COLO829 (cell line): ENCODE measurements at regions not wholly inside any gene's neighbourhood (a gene's known extent, or its start where the extent isn't known, plus 50 kb on each side); places are given as distances from the start of the nearest gene placed in this dataset.

Experiments used
- DNase-seq: peaks from one replicate; pipeline ENCODE4 v3.0.0; 2012; ENCODE audit warnings: low spot score

GRCh38 chr1:239795304-239795703 lies 296.4 kb upstream of the FMN2 start:
- no peak for DNase-seq

GRCh38 chr1:239799617-239800016 lies 292.1 kb upstream of the FMN2 start:
- no peak for DNase-seq

- no peak for DNase-seq
Measured at GRCh38 chr1:239800861-239801260, 290.8 kb upstream of the FMN2 start.

GRCh38 chr1:239802275-239802674 lies 289.4 kb upstream of the FMN2 start:
- no peak for DNase-seq

- DNase-seq: no peak
Measured at GRCh38 chr1:239803781-239804180, 287.9 kb upstream of the FMN2 start.

GRCh38 chr1:239804266-239804665 lies 287.4 kb upstream of the FMN2 start:
- no peak for DNase-seq

GRCh38 chr1:239805042-239805441 lies 286.6 kb upstream of the FMN2 start:
- DNase-seq: no peak

DNA sequence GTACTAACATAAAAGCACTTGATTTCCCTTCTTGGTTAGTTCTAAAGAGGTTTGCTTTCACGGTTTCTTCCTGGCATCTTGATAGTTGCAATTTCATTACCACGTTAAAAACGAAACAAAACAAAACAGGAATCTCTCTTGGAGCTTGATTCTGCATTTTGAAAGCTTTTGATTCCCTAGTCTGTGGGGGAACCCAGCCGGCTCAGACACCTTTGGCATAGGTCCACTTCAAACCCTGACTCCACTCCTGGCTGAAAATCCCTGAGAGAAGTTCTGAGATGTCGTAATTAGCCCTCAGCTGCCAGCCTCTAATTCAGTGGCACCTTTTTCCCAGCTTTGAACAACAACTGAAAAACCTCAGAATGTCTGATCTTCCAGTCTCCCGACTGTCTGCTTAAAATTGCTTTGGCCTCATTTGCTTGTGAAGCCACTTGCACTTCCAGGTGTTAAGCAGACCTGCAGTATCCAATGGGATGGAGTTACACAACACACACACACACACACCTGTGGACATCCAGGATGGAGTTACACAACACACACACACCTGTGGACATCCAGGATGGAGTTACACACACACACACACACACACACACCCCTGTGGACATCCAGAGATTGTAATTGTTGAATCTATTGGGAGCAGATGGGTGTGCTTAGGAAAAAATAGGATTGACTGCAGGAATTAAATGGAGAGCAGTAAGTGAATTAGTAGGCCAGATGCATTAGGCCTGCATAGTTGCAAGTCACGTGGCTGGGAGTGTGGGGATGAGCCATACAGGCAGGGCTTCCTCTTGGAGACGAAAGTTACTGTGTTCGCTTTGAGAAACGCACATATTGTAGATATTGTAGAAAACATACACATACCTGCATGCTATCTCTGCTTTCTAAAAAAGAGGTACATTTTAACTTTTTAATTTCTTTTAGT lies 285.6 kb upstream of the FMN2 start:
- DNase-seq: no peak

DNA sequence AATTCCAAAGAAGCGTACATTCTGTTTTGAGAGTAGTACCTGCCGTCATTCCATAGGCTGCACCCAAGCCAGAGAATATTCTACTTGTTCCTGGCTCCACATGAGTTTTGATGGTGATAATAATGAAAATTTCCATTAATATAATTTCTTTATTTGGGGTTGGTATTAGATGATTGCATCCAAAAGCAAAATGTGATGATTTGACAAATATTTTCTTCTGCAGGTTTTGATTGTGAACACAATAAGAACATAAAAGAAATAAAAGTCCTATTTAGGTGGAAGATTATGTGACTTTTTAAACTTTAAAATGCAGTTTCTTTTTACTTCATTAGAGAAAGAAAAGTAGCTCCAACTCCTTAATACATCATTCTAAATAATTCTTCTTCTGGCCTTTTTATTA lies 284.8 kb upstream of the FMN2 start:
- DNase-seq: no peak

GRCh38 chr1:239807361-239807760 lies 284.3 kb upstream of the FMN2 start:
- no peak for DNase-seq

DNA sequence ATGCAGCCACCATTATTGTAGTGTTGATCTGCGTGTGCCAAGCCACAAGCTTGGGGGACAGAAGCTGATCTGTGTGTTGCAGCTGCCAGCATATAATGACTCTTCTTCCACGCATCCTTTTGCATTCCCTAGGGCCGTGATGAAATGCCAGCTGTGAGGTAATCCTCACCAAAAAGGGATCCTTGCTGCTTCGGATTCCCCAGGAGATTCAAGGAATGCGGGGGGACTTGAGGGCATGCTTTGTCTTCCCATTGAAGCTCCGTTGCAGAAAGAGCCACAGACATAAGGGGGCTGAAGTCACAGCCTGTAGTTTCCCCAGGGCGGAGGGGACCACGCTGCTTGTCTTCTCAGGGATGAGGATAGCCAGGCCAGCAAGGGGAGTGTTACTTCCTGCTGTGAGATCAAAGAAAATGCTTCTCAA lies 281.6 kb upstream of the FMN2 start:
- DNase-seq: no peak

DNA sequence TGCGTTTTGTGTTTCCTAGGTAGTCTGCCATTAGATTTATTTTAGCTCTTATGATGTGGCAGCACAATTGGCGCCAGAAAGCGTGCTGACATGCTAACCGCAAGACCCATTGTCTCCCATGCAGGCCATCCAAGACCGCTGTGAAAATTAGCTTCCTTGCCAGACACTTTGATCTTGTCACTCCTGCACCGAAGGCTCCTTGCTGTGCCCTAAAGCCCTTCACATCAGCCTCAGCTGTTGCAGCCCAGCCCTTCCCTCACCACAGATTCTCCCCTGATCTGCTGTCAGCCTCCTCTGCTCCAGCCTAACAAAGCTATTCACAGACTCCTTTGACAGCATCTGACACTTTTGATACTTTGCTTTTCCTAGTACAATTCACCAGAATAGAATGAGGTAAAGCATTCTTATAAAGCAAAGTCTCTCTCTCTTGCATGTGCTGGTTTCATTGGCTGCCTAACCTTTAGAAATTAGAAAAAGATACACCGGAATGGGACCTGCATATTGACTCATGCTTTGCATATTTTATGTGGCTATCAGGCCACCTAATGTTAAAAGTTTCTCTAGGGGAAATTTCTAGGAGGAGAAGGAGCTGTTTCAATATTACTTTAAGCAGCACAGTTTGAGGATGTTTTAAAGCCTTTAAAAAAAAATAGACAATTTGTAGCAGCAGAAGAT lies 280.3 kb upstream of the FMN2 start:
- DNase-seq: no peak

DNA sequence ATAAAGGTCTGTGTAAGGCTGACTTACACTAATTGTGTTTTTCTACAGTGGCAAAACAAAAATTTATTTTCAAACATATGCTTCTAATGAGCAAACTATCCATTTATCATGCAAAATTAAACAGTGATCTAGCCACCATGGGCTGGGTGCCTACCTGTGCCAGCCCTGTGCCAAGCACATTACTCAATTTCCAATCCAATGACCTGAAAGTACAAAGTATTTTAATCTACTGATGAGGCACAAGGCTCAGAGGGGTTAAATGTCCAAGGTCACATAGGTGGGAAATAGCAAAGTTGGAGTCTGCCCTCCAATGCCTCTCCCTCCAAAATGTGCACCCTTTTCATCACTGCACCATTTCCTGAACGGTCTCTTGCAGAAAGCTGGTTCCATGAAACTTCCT lies 279.1 kb upstream of the FMN2 start:
- no peak for DNase-seq

DNA sequence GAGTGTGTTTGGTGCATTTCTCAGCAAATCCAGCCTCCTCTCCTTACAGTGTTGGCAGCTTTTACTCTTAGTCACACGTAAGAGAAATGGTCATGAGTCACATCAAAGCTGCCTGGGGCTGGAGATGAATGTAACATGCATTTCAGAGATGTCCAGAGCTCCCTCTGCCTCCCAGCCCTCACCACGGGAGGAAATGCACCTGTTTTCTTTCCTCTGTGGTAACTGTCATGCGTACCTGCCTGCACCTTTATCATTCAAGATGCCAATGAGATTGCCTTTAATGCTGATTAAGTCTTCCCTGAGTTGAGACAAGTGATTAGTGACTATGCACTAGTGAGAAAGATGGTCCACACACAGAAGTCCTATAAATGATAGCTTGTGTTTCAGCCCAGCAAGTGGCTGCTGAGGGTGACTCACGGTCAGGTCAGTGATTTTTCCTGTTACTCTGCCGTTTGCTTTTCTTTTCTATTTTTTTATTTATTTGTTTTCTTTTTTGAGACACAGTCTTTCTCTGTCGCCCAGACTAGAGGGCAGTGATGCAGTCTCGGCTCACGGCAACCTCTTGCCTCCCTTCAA lies 277.3 kb upstream of the FMN2 start:
- DNase-seq: peak; percentile 91

DNA sequence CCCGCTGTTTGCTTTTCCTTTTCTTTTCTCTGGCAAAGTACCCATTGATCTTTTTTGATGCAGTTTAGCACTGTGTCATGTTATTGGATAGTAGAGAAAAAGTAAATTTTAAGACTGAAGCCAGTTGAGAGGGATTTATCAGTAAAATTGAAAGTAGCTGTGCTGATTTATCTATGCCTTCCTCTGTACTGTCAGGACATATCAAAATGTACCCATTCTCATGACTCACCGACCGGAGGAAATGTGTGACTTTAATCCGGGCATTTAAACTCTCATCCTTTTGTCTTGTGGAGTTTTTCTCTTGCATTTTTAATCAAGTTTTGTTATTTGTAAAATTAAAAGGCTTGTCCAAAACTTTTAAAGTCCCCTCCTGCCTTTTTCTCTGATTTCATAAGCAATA lies 276.6 kb upstream of the FMN2 start:
- no peak for DNase-seq

GRCh38 chr1:239816081-239816782 lies 275.5 kb upstream of the FMN2 start:
- DNase-seq: peak; percentile 91

GRCh38 chr1:239817276-239817675 lies 274.4 kb upstream of the FMN2 start:
- no peak for DNase-seq

DNA sequence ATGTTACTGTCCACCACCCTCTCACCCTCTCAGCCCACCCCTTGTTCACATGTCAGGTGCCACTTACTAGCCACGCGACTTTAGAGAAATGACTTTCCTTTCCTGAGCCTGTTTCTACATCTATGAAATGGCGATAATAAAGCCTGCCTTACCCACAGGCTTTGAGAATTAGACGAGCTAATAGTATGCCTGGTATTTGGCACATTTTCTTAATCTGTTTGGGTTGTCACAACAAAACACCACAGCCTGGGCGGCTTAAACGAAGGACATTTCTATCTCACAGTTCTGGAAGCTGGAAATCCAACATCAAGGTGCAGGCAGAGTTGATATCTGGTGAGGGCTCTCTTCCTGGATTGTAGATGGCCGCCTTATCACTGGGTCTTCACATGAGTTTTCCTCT lies 273.9 kb upstream of the FMN2 start:
- DNase-seq: no peak

DNA sequence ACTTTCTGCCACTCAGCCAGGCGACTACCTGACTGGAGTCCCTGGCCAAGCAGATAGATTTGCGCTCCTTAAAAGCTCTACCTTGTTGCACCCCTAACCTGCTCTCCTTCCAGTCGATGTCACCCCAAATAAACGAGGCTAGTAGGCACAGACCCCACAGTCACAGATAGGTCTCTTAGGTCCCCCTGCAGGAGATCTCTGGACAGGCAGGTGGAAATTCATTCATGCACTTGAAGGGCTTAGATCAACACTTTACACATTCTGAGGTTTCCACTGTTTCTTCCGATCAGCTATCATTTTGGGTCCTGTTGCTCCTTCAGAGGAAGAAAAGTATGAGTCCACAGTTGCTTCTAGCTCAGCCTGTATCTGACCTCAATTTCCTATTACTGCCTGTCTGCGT lies 272.6 kb upstream of the FMN2 start:
- DNase-seq: no peak

DNA sequence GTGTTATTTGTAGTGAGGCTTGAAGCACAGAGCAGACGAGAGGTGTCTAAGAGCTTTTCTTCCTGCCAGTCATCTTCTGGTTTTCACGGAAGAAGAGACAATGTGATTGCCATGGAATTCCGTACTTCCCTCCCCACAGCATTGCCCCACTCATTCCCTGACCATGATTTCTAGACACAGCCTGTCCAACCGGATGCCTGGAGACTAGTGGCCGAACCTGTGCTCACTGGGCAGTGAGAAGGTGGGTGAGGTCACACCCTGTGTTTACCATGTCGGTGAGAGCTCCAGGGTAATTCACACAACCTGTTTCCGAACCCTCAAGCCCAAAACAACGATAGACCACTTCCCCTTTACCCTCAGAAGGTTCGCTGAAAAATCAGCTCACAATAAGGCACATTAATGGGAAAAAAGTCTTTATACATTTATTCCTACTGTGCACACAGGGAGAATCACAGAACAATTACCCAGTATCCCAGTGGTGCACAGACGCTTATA lies 271.9 kb upstream of the FMN2 start:
- no peak for DNase-seq

- DNase-seq: no peak
Measured at GRCh38 chr1:239823852-239824251, 267.8 kb upstream of the FMN2 start.

DNA sequence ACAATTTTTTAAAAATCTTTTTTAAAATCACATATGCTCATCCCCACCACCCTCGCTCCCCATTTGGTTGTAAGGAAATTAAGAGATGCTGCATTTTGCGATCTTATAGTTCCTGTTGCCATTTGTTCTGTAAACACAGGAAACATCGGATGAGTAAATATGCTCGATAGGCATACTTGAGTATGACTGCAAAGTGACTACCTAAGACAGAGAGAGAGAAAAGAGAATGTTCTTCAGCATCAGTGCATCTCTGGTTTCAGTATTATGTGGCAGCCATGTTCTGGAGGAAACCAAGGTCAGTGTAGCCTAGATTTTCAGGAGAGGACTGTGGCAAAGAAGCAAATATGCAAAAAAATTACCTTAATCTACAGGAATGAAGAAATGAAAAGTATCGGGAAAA lies 265.5 kb upstream of the FMN2 start:
- DNase-seq: no peak
